SK-N-SH treated with all-trans-retinoic acid at 6 μM for 48 hours (cell line): ENCODE measurements at regions not wholly inside any gene's neighbourhood (a gene's known extent, or its start where the extent isn't known, plus 50 kb on each side); places are given as distances from the start of the nearest gene placed in this dataset.

Experiments
- ATAC-seq: fragments of 200-7000 bp; cut with Tn5 transposase; 3 replicates; pipeline ENCODE4 v1.9.1; 2020; ENCODE audit warnings: mild to moderate bottlenecking, moderate library complexity
- ARNTL ChIP-seq: fragments of 450-650 bp; formaldehyde crosslinking; IDR thresholded peaks from 2 replicates; pipeline ENCODE4 v1.5.0; 2020; ENCODE audit warnings: low read depth, mild to moderate bottlenecking, moderate library complexity, borderline replicate concordance
- BACH2 ChIP-seq: fragments of 250-450 bp; sonication (Bioruptor Pico); IDR thresholded peaks from 2 replicates; pipeline ENCODE4 v1.9.0; 2021; ENCODE audit warnings: mild to moderate bottlenecking, borderline replicate concordance
- CSDC2 ChIP-seq: fragments of 250-450 bp; sonication (Bioruptor Pico); IDR thresholded peaks from 2 replicates; pipeline ENCODE4 v1.5.0; 2020; ENCODE audit warnings: mild to moderate bottlenecking, moderate library complexity
- ESRRG ChIP-seq: fragments of 250-450 bp; sonication (Bioruptor Pico); IDR thresholded peaks from 2 replicates; pipeline ENCODE4 v1.6.1; 2021; ENCODE audit warnings: mild to moderate bottlenecking
- ISL1 ChIP-seq: fragments of 250-450 bp; sonication (Bioruptor Pico); IDR thresholded peaks from 2 replicates; pipeline ENCODE4 v2.1.2; 2022; ENCODE audit warnings: mild to moderate bottlenecking, moderate library complexity
- OSR1 ChIP-seq: fragments of 250-450 bp; sonication (Bioruptor Pico); IDR thresholded peaks from 2 replicates; pipeline ENCODE4 v1.8.0; 2022; ENCODE audit warnings: moderate library complexity, mild to moderate bottlenecking, inconsistent platforms
- PPARA ChIP-seq: fragments of 250-450 bp; sonication (Bioruptor Pico); IDR thresholded peaks from 2 replicates; pipeline ENCODE4 v1.5.0; 2020; ENCODE audit warnings: mild to moderate bottlenecking, borderline replicate concordance
- RARB ChIP-seq: fragments of 250-450 bp; sonication (Bioruptor Pico); IDR thresholded peaks from 2 replicates; pipeline ENCODE4 v1.8.0; 2021; ENCODE audit warnings: mild to moderate bottlenecking, moderate library complexity
- SNAI2 ChIP-seq: fragments of 250-450 bp; sonication (Bioruptor Pico); IDR thresholded peaks from 2 replicates; pipeline ENCODE4 v1.5.0; 2020; ENCODE audit warnings: mild to moderate bottlenecking, moderate library complexity
- TOX ChIP-seq: fragments of 250-450 bp; sonication (Bioruptor Pico); IDR thresholded peaks from 2 replicates; pipeline ENCODE4 v1.8.0; 2021; ENCODE audit warnings: mild to moderate bottlenecking, moderate library complexity, borderline replicate concordance
- ZC3H10 ChIP-seq: fragments of 250-450 bp; sonication (Bioruptor Pico); IDR thresholded peaks from 2 replicates; pipeline ENCODE4 v1.5.1; 2021; ENCODE audit warnings: mild to moderate bottlenecking, moderate library complexity
- ZNF565 ChIP-seq: fragments of 450-650 bp; formaldehyde crosslinking; conservative IDR thresholded peaks from 2 replicates; pipeline ENCODE4 v1.5.0; 2020; ENCODE audit warnings: low read depth, mild to moderate bottlenecking, moderate library complexity
- ZNF70 ChIP-seq: fragments of 450-650 bp; formaldehyde crosslinking; IDR thresholded peaks from 2 replicates; pipeline ENCODE4 v1.5.0; 2020; ENCODE audit warnings: mild to moderate bottlenecking, moderate library complexity
- ZNF8 ChIP-seq: fragments of 450-650 bp; formaldehyde crosslinking; IDR thresholded peaks from 2 replicates; pipeline ENCODE4 v1.5.0; 2020; ENCODE audit warnings: mild to moderate bottlenecking, moderate library complexity
- TF ChIP-seq, protein P1 (sequence below): fragments of 250-450 bp; sonication (Bioruptor Pico); IDR thresholded peaks from 2 replicates; pipeline ENCODE4 v1.5.1; 2020; ENCODE audit warnings: low read depth, mild to moderate bottlenecking, moderate library complexity
- TF ChIP-seq, protein P2 (sequence below): fragments of 250-450 bp; sonication (Bioruptor Pico); IDR thresholded peaks from 2 replicates; pipeline ENCODE4 v1.8.0; 2021; ENCODE audit warnings: low read depth, mild to moderate bottlenecking, moderate library complexity, borderline replicate concordance
- TF ChIP-seq, protein P3 (sequence below): fragments of 250-450 bp; sonication (Bioruptor Pico); IDR thresholded peaks from 2 replicates; pipeline ENCODE4 v1.5.1; 2021; ENCODE audit warnings: mild to moderate bottlenecking, moderate library complexity
- TF ChIP-seq, protein P4 (sequence below): fragments of 250-450 bp; sonication (Bioruptor Pico); IDR thresholded peaks from 2 replicates; pipeline ENCODE4 v1.5.0; 2020; ENCODE audit warnings: mild to moderate bottlenecking, moderate library complexity
- TF ChIP-seq, protein P5 (sequence below): fragments of 250-450 bp; sonication (Bioruptor Pico); IDR thresholded peaks from 2 replicates; pipeline ENCODE4 v1.8.0; 2020; ENCODE audit warnings: mild to moderate bottlenecking, moderate library complexity, borderline replicate concordance

DNA sequence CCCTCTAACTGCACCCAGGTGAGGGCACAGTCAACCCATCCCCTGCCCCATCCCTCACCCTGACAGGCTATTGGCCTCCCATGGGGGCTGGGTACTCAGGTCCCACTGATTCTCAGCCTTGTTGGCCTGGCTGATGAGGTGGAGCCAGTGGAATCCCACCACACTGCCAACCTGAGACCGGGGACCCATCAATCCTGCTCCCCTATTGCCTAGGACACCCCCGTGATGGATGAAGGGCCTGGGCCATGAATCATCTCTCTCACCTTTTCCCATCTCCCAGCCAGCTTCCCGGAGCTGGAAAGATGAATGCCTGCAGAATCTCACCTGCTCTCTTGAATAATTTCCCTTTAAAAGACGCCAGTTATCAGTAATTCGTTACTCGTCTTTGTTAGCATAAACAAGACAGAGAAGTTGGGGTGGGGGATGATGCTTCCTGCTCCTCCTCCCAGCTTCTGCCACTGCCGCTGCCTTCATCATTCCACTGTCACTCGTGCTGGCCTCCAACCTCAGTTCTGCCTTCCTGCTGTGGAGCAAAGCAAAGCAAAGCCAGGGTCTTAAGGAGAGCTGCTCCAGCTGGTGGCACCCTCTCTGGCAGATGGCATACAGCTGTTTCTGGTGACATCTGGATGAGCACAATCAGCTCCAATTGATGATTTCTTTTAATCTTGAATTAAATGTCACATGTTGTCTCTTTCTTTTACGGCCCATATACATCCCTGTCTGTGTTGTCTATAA lies 204.0 kb upstream of the NECTIN1 start:
- TF ChIP-seq SNAI2 (CRISPR knock-in tag) (no peak), CSDC2 (CRISPR knock-in tag) (no peak), ZNF565 (CRISPR knock-in tag) (no peak), TOX (CRISPR knock-in tag) (no peak), ZNF70 (CRISPR knock-in tag) (no peak)
- TF ChIP-seq, protein P1, sequence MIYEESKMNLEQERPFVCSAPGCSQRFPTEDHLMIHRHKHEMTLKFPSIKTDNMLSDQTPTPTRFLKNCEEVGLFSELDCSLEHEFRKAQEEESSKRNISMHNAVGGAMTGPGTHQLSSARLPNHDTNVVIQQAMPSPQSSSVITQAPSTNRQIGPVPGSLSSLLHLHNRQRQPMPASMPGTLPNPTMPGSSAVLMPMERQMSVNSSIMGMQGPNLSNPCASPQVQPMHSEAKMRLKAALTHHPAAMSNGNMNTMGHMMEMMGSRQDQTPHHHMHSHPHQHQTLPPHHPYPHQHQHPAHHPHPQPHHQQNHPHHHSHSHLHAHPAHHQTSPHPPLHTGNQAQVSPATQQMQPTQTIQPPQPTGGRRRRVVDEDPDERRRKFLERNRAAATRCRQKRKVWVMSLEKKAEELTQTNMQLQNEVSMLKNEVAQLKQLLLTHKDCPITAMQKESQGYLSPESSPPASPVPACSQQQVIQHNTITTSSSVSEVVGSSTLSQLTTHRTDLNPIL (CRISPR knock-in tag): no peak
- TF ChIP-seq, protein P2, sequence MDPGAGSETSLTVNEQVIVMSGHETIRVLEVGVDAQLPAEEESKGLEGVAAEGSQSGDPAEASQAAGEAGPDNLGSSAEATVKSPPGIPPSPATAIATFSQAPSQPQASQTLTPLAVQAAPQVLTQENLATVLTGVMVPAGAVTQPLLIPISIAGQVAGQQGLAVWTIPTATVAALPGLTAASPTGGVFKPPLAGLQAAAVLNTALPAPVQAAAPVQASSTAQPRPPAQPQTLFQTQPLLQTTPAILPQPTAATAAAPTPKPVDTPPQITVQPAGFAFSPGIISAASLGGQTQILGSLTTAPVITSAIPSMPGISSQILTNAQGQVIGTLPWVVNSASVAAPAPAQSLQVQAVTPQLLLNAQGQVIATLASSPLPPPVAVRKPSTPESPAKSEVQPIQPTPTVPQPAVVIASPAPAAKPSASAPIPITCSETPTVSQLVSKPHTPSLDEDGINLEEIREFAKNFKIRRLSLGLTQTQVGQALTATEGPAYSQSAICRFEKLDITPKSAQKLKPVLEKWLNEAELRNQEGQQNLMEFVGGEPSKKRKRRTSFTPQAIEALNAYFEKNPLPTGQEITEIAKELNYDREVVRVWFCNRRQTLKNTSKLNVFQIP (CRISPR knock-in tag): no peak
- TF ChIP-seq, all 23 proteins: peak for 0
- no peak for ATAC-seq

DNA sequence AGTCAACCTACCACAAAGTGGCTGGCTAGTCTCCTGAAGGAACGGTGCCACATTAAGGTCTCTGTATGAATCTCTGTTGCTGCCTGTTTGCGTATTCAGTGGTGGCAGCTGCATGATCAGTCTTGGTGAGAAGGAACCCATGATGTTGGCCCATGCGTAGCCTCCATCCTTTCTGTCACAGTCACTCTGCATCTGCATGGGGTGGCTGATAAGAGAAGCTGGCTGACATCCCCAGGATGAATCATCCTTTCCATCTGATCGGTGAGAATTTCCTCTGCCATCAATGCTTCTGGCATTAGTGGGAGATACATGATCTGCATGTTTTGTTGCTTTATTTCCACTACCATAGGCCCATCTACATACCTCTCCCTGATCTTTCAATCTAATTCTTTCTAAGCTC lies 199.0 kb upstream of the NECTIN1 start:
- no peak for ATAC-seq
- no peak for TF ChIP-seq ZNF8 (CRISPR knock-in tag)
- TF ChIP-seq, protein P3, sequence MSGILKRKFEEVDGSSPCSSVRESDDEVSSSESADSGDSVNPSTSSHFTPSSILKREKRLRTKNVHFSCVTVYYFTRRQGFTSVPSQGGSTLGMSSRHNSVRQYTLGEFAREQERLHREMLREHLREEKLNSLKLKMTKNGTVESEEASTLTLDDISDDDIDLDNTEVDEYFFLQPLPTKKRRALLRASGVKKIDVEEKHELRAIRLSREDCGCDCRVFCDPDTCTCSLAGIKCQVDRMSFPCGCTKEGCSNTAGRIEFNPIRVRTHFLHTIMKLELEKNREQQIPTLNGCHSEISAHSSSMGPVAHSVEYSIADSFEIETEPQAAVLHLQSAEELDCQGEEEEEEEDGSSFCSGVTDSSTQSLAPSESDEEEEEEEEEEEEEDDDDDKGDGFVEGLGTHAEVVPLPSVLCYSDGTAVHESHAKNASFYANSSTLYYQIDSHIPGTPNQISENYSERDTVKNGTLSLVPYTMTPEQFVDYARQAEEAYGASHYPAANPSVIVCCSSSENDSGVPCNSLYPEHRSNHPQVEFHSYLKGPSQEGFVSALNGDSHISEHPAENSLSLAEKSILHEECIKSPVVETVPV (CRISPR knock-in tag): no peak
- no peak for TF ChIP-seq ISL1 (CRISPR knock-in tag)
- TF ChIP-seq, protein P4, sequence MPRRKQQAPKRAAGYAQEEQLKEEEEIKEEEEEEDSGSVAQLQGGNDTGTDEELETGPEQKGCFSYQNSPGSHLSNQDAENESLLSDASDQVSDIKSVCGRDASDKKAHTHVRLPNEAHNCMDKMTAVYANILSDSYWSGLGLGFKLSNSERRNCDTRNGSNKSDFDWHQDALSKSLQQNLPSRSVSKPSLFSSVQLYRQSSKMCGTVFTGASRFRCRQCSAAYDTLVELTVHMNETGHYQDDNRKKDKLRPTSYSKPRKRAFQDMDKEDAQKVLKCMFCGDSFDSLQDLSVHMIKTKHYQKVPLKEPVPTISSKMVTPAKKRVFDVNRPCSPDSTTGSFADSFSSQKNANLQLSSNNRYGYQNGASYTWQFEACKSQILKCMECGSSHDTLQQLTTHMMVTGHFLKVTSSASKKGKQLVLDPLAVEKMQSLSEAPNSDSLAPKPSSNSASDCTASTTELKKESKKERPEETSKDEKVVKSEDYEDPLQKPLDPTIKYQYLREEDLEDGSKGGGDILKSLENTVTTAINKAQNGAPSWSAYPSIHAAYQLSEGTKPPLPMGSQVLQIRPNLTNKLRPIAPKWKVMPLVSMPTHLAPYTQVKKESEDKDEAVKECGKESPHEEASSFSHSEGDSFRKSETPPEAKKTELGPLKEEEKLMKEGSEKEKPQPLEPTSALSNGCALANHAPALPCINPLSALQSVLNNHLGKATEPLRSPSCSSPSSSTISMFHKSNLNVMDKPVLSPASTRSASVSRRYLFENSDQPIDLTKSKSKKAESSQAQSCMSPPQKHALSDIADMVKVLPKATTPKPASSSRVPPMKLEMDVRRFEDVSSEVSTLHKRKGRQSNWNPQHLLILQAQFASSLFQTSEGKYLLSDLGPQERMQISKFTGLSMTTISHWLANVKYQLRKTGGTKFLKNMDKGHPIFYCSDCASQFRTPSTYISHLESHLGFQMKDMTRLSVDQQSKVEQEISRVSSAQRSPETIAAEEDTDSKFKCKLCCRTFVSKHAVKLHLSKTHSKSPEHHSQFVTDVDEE (CRISPR knock-in tag): no peak
- no peak for TF ChIP-seq ARNTL
- no peak for TF ChIP-seq PPARA (CRISPR knock-in tag)
- TF ChIP-seq ESRRG (CRISPR knock-in tag): no peak
- TF ChIP-seq ZNF70 (CRISPR knock-in tag): no peak
- TF ChIP-seq, protein P5, sequence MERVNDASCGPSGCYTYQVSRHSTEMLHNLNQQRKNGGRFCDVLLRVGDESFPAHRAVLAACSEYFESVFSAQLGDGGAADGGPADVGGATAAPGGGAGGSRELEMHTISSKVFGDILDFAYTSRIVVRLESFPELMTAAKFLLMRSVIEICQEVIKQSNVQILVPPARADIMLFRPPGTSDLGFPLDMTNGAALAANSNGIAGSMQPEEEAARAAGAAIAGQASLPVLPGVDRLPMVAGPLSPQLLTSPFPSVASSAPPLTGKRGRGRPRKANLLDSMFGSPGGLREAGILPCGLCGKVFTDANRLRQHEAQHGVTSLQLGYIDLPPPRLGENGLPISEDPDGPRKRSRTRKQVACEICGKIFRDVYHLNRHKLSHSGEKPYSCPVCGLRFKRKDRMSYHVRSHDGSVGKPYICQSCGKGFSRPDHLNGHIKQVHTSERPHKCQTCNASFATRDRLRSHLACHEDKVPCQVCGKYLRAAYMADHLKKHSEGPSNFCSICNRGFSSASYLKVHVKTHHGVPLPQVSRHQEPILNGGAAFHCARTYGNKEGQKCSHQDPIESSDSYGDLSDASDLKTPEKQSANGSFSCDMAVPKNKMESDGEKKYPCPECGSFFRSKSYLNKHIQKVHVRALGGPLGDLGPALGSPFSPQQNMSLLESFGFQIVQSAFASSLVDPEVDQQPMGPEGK (CRISPR knock-in tag): no peak
- no peak for TF ChIP-seq TOX (CRISPR knock-in tag)
- TF ChIP-seq BACH2: no peak
- TF ChIP-seq, protein P1 (CRISPR knock-in tag): no peak
- no peak for TF ChIP-seq OSR1 (CRISPR knock-in tag)
- no peak for TF ChIP-seq CSDC2 (CRISPR knock-in tag)
- TF ChIP-seq SNAI2 (CRISPR knock-in tag): no peak
- no peak for TF ChIP-seq ZC3H10
- TF ChIP-seq, protein P2 (CRISPR knock-in tag): no peak
- no peak for TF ChIP-seq RARB (CRISPR knock-in tag)
